COR-L47 (cell line): ENCODE measurements at regions not wholly inside any gene's neighbourhood (a gene's known extent, or its start where the extent isn't known, plus 50 kb on each side); places are given as distances from the start of the nearest gene placed in this dataset.
"Not testable (repeated sequence)": the region's sequence is repeated elsewhere in the genome, so short reads cannot be mapped to it uniquely, and the experiment has no call there.

ENCODE experiments used
- DNase-seq: peaks from one replicate; lab custom pipeline; 2025; lab: John Stamatoyannopoulos, UW

DNA sequence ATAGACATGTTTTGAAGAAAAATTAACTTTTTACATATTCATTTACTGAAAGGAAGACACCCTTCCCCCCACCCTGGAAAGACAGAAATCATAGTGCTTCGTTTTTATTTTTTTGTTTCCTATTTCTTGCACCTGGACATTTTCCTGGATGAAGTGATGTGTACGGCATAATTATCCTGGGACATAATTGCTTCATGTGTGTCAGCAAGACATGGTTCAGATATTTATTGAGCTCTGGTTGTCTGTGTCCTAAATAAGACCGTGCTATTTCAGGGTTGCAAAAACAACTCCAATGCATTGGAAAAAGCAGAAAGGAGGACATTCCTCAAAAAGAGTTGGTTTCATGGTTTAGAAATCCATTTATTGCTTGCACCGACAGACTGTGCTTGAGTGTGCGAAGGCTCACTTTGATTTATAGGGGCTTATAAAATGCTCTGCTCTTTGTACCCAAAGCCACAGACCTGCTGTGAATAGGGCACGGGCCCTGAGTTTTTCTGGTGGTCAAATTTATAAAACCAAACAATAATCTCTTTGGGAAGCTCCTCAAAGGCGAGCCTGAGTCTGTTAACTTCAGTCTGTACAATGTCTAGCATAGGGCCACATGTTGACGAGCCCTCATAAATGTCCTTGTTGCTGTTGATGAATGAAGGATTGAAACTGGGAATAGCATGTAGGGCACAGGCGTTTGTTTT, 179.5 kb downstream of the SOX4 start:
- DNase-seq: peak; percentile 7

DNA sequence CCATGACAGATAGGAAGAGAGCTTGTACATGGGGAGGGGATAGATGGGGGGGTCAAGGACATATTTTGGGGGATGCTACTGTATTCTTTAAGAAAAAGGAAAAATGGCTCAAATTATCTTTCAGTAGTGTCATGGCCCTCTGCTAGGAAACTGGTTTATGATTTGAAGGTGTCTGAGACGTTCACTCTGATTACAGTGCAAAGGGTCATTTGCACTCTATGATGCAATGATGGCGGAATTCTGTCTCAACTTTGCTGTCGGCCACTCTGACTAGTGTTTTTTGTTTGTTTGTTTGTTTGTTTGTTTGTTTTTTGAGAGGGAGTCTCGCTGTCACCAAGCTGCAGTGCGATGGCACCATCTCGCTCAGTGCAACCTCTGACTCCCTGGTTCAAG, 180.0 kb downstream of the SOX4 start:
- no peak for DNase-seq

DNA sequence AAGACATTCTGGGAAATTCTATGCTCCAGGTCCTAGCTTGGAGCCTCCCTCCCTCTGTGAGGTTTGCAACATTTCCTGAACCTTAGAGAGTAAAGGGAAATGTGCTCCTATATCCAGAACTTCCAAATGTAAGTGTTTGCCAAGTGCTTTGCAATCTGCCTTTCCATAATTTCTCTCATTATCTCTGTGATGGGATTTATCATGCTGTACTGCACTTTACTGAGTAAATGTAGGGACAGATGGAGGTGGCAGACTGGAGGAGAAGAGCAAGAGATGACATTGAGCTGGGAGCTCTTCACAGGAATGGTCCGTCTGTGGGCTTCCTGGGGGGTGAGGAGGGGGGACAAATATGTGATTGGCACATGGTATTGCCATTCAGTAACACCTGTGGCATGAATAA, 184.3 kb downstream of the SOX4 start:
- no peak for DNase-seq

DNA sequence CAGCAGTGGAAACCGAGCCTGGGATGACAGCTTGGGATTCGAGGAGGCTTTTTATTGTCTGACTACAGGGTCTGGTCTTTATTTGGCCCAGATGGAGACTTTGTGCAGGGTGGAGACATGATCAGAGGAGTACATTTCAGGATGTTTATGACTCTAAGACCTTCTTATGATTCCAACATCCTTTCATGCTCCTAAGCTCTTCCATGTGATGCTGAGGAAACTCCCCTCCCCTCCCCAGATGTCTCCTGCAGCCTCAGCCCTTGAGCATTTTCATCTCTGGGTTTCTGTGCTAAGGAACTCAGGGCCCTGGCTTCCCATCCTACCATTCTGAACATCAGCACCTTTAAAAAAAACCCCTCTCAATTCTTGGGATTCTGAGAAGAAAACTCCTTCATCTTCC, 186.6 kb downstream of the SOX4 start:
- no peak for DNase-seq

DNA sequence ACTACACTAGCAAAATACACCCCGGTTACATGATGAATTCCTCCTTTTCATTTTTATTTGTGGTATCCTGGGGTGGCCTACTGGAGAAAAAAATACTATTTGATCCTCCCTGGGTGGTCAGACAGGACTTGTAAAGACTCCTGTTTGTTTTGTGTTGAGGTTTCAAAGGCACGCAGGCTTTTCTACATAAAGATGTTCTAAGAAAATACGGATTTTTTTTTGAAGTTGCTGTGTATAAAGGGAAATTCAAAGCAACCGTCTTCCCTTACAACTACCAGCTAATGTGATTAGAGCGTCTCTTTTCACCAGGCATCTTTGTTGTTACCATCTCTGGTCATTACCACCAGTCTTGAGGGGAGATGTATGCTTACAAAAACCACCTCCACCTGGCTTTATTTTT, 187.1 kb downstream of the SOX4 start:
- DNase-seq: peak; percentile 3

DNA sequence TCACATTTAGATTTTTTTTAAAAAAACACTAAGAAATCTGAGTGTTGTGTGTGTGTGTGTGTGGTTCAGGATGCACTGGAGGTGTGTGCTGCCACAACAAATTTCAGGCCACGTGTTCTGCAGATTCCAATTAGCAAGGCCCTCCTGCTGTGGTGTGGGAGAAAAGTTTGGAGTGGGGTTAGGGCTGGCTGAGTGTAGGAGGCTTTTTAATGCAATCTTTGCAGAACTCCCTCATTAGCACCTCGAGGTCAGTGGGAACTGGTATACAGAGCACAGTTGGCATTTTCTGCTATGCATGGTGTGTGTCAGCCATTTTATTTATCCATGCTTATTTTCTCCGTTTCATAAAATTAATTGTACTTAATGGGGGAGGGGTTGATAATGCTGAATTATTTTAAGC, 187.6 kb downstream of the SOX4 start:
- DNase-seq: peak; percentile 4

DNA sequence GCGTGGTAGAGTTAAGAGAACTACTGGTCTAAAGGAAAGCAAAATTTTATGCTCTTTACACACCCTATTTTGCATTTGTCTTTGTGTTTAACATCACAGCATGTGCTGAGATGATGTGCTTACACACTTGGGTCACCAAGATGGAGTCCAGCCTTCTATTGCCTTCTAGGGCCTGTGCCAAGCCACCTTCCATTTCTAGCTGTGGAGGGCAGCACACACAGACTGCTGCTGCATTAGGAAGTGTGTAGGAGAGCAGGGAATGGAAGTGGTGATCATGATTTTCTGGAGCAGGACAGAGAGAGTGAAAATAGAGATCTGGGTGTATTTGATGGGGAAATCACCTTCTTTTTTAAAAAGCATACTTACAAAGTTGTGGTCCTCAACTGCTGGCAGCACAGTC, 191.6 kb downstream of the SOX4 start:
- DNase-seq: no peak

DNA sequence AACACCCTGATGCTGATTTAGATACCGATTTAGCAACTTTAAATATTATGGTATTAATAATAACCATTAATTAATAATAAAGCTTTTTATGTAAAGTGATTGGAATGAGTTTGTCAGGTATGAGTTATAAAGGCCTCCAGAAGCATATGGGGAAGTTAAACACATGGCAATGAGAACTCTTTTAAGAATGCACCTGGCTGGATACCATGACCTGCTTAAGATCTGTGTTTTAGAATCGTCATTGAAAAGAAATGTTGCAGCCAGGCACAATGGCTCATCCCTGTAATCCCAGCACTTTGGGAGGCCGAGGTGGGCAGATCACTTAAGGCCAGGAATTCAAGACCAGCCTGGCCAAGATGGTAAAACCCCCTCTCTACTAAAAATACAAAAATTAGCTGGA, 197.5 kb downstream of the SOX4 start:
- no peak for DNase-seq

DNA sequence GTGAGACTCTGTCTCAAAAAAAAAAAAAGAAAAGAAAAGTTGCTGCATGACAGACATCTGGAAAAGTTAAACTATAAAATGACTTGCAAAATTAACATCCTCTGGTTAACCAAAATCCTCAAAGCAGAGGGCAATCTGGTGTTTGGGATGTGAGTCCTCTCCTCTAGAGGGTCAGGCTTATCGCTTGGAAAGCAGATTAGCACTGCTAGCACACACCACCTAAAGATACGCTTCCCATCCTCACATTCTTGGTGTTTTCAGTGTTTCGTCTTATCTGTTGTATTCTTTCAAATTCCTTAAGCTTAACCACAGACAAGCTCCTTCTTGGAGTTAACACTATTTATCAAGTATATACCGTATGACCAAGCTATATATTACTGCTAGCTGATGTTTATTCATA, 198.0 kb downstream of the SOX4 start:
- DNase-seq: no peak

DNA sequence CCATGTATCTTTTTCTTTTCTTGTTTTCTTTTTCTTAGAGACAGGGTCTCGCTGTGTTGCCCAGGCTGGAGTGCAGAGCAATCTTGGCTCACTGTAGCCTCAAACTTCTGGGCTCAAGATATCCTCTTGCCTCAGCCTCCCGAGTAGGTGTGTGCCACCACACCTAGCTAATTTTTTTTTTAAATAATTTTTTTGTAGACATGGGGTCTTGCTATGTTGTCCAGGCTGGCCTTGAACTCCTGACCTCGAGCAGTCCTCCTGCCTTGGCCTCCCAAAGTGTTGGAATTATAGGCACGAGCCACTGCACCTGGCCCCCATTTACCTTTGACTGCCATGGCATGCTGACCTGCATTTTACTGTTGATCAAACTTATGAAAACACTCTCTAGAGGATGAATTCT, 198.6 kb downstream of the SOX4 start:
- DNase-seq: no peak

DNA sequence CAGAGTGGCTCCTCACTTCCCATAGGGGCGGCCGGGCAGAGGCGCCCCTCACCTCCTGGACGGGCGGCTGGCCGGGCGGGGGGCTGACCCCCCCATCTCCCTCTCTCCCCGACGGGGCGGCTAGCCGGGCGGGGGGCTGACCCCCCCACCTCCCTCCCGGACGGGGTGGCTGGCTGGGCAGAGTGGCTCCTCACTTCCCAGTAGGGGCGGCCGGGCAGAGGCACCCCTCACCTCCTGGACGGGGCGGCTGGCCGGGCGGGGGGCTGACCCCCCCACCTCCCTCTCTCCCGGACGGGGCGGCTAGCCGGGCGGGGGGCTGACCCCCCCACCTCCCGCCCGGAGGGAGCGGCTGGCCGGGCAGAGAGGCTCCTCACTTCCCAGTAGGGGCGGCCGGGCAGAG, 203.4 kb downstream of the SOX4 start:
- DNase-seq: not testable (repeated sequence)

DNA sequence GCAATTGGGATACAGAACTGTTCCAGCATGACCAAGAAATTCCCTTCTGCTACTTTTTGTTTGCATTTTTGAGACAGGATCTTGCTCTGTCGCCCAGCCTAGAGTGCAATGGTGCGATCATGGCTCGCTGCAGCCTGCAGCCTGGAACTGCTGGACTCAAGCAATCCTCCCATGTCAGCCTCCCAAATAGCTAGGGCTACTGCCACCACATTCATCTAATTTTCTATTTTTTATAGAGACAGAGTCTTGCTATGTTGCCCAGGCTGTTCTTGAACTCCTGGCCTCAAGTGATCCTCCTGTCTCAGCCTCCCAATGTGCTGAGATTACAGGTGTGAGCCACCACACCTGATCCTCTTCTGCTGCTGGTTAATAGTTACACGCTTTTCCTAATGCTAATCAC, 204.9 kb downstream of the SOX4 start:
- DNase-seq: no peak

DNA sequence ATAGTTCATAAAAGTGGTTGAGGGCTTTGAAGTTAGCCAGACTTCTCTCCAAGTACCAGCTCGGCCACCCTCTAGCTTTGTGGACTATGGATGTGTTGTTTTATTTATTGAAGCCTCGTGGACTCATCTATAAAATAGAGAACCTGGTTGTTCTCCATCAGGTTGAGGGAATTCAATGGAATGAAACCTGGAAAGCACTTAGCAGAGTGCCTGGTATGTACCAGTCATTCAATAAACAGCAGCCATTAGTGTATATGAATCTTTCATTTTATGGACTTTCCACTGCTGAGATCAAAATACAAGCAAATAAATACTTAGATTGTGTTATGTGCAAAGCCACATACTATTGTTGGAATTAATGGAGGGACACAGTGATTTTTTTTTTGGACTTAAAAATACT, 206.8 kb downstream of the SOX4 start:
- DNase-seq: no peak

DNA sequence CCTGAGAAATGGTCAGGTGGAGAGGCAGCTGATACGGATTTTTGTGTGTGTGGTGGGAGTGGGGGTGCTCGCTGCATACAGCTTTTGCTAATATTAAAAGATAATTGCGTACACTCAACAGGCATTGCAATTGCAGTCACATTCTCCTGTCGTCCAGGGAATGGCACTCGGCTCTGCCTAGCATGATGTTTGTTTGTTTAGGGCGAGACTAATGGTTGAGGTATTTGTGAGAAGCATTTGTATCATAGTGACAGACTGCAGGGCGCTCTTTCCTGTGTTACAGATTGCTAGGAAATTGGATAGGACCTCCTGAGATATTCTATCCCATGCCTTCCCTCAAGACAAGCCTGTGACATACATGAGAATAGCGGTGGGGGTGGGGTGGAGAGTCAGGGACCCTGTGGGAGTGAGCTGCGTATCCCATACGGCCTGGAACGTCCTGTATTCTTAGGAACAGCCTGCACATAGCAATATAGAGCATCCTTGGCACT, 207.4 kb downstream of the SOX4 start:
- DNase-seq: no peak

DNA sequence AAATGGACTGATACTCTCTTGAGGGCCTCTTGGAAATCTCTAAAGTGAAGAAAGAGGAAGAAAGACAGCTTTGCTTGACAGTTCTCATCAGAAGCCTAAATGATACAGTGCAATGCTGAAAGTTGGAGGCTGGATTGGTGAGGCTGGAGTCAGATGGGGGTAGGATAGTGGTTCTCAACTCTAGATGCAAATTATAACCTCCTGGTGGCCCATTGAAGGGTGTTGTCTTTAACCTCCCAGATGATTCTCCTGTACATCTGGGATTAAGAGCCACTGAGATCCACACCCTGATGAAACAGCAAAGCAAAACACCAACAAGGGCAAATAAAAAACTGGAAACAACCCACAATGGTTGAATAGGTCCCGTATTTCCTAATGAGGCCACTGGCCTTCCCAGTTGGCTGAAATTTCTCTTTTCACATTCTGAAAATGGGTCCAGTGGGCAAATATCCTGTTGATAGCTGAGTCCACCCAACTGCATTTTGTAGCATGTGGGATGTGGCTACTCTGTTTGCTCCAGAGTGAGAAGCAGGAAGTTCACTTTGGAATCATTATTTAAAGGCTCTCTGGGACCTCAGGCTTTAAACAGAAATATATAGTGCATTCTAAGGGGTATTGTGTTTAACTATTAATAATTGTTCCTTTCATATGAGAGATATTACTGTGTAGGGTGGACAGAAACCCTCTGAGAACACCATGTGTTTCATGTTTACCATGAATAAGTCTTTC, 208.1 kb downstream of the SOX4 start:
- no peak for DNase-seq

DNA sequence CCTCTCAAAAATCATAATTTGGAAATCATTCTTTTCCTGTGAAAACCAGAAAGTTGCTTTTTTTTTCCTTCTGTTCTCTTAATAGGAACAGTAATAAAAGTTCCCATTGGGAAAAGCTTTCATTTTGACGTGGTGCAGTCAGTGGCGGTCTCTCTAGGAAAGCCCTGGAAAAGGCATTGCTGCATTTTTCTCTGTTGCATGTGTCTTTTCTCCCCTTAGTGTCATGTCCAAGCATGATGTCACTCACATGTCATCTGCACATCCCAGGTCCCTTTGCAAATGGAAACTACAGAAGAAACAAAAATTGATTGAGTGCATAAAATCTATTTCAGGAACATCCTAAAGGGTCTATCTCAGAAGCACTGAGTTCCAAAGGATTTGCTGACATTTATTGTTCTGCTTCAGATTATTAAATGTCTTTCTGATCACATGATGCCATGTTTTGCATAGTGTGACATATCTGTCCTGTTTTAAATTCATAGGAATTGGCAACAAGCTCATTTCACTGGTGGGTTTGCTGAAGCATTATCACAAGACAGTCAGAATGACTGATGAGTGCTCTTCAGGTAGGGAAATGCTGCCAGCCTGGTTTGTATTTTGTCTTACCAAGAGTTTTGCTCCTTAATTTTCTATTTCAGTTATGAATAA, 208.7 kb downstream of the SOX4 start:
- no peak for DNase-seq

DNA sequence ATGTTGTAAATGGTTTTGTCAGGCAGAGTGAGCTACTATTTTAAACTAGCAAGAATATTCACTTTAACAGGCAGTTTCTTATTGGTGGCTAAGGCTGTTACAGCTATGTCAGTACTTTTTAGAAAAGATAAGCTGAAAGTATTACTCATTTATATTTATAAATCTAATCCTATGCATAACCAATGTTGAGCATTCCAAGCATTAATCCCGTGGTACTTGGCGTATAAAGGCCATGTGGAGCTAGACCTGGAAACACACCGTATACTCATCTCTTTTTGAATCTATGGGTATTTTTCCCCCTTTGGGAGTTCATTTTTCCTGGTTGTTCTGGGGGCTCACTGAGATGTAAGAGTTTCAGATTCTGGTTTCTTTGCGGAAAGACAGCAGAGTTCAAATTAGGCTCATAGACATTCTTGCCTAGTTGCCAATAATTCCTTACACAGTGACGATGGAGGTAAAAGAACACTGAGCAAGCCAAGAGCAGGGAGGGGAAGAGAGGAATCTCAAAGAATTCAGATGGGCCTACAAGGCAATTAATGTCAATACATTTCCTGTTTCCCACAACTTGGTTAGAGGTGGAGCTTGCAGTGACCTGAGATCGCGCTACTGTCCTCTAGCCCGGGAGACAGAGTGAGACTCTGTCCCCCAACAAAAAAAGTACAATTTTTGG, 211.5 kb downstream of the SOX4 start:
- DNase-seq: no peak

DNA sequence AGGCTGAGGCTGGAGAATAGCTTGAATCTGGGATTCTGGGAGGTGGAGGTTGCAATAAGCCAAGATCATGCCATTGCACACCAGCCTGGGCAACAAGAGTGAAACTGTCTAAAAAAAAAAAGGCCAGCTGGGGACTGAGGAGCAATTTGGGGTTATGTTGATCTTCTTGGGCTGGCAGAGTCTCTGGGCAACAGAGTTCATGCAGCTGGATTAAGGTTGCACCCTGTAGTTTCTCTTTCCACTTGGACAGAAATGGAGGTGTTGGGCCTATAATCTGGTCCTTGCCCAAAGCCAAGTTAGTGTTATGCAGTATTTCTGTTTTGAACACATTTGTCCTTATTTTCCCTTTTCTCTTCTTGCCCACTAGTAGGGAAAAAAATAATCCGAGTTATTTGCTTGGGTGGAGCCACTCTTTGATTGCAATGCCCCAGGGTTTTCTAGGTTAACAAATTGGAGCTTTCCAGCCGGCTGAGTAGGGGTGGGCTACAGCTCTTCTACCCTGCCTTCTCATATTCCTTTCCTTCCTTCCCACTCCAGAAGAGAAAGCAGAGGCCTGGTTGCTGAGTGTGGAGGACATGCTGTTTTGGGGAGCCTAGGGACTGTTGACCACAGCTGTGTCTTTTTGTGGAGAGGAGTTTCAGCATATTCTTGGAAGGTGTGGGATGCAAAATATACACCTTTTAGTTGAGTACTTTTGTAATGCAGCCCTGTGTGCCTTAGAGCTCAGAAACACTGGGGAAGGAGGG, 213.9 kb downstream of the SOX4 start:
- no peak for DNase-seq

DNA sequence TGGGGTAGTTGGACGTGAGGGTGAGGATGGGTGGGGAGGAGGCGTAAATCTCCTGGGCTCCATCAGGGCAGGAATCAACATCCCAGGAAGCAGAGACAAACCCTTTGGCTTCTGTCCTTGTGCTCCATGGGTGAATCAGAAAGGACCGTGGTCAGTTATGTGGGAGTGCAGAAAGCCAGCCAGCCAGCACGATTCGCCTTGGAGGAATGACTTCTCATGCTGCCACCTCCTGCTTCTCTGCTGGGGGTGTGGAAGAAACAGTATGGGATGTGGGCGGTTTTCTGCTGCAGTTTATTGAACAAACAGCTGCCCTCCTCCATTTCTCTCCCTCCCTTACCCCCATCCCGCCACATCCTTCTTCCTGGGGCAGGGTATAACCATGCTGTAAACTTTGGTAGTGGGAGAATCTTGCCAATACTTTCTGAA, 214.5 kb downstream of the SOX4 start:
- DNase-seq: no peak

DNA sequence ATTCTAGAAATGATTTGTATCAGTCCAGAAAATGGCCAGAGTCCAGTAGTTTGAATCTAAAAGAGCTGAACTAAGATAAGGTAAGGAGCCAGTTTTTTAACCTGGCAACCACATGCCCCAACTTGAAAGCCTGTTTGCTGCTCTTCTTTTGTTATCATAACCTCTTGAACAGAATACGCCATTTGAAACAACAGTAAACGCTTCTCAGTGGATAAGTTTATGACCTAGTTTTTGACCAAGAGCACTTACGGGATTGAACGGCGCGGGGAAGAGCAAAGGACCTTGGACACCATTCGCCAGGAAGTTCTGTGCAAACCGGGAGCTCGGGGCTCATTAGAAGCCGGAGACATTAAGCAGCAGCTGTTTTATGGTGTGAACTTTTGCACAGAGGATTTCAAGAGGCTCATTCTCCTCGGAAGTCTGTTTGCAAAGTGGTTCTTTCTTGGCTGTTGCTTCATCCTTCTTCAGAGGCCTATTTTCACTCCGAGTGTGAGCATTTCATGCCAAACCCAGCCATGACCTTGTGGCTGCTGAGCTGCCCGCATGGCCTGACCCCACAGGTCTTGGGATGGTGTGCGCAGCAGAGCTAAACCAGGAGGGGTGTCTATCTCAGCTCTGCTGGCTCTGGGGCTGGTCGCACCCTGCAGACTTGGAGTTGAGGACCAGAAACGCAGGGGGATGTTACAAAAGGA, 215.1 kb downstream of the SOX4 start:
- no peak for DNase-seq

DNA sequence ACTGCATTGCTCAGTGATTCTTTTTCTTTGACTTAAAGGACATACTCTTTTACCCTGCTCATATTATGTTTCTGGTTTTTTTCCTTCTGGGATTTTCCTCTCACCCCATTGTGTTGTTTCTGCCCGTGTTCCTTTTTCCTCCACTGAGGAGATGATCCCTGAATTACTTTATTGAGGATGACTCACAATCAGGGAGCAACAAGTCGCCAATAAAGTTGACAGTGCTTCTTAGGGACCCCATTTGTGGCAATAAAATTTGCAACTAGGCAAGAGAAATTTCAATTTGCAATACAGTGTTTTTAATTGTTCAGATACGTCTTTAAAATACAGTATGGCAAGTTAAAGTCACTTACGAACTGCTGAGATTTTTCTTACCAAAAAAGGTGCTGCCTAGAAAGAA, 217.9 kb downstream of the SOX4 start:
- DNase-seq: no peak
